Heart left ventricle (tissue), 16 donors: ENCODE measurements at regions not wholly inside any gene's neighbourhood (a gene's known extent, or its start where the extent isn't known, plus 50 kb on each side); places are given as distances from the start of the nearest gene placed in this dataset.

ENCODE experiments used
- ATAC-seq, 4 donors: fragments of 200-7000 bp; cut with Tn5 transposase; one replicate each; pipeline ENCODE4 v1.9.1; 2020 to 2022; ENCODE audit warnings: moderate library complexity in 4 of 4, mild to moderate bottlenecking in 3 of 4, moderate number of reproducible peaks in 1 of 4
- DNase-seq, 5 donors: peaks; one replicate each; pipeline ENCODE4 v3.0.0-alpha.2; 2020
- H3K27ac ChIP-seq, 12 donors: fragments of 200-600 bp; sonication (generic) in 4 of 12; one replicate each; pipeline versions ENCODE4 v1.5.0 to v1.8.0; 2016 to 2022; ENCODE audit warnings: mild to moderate bottlenecking in 2 of 12
- H3K27me3 ChIP-seq, 9 donors: fragments of 200-600 bp; sonication (generic) in 2 of 9; one replicate each; pipeline versions ENCODE4 v1.5.1 to v1.8.0; 2016 to 2022; ENCODE audit warnings: mild to moderate bottlenecking in 3 of 9
- H3K36me3 ChIP-seq, 9 donors: fragments of 200-600 bp; sonication (generic) in 2 of 9; one replicate each; pipeline versions ENCODE4 v1.5.0 to v1.8.0; 2018 to 2022; ENCODE audit warnings: mild to moderate bottlenecking in 2 of 9
- H3K4me1 ChIP-seq, 12 donors: fragments of 200-600 bp; sonication (generic) in 4 of 12; one replicate each; pipeline versions ENCODE4 v1.5.0 to v1.8.0; 2016 to 2022; ENCODE audit warnings: mild to moderate bottlenecking in 3 of 12
- H3K4me3 ChIP-seq, 12 donors: fragments of 200-600 bp; sonication (generic) in 4 of 12; one replicate each; pipeline versions ENCODE4 v1.5.0 to v1.8.0; 2017 to 2022; ENCODE audit warnings: mild to moderate bottlenecking in 9 of 12, moderate library complexity in 4 of 12
- H3K9me3 ChIP-seq, 12 donors: fragments of 200-600 bp; sonication (generic) in 4 of 12; one replicate each; pipeline versions ENCODE4 v1.5.0 to v1.8.0; 2016 to 2022; ENCODE audit warnings: mild to moderate bottlenecking in 1 of 12
- CTCF ChIP-seq, 12 donors: fragments of 200-600 bp; sonication (generic) in 4 of 12; IDR thresholded peaks; one replicate each; pipeline versions ENCODE4 v1.5.0 to v1.8.0; 2018 to 2022; ENCODE audit warnings: antibody characterized with exemption in 12 of 12, mild to moderate bottlenecking in 5 of 12
- POLR2A ChIP-seq, 2 donors: fragments of 450-650 bp; IDR thresholded peaks; one replicate each; pipeline ENCODE4 v1.6.1; 2017; ENCODE audit warnings: antibody characterized with exemption in 2 of 2, mild to moderate bottlenecking in 2 of 2, moderate library complexity in 2 of 2
- WGBS, 4 donors: extraction: QIAGEN DNeasy Blood & Tissue Kit in 2 of 4; methylation state at CpG; one replicate each; pipeline versions ENCODE4 v1.1.5 to v1.1.7; 2013 to 2018; 5-methylcytosine and 5-hydroxymethylcytosine counted together
- intact Hi-C, 10 donors: fragments of 100-400 bp; cut with DNase I; formaldehyde crosslinking; loops; one replicate each; pipeline versions ENCODE4 v1.11.1 to v1.14.2; 2022
- donor health status: ischemic (EF 13 %, LVEDD 7.1; RV severe dilation, severe dysfunction).
- donor health status: healthy with polysubstance abuse.
- donor health status: DM: no; HTN: yes; CAD: no.
- donor health status: DM: no; HTN: no; CAD: no.
- donor health status: ischemic (EF 25% LVEDD 6.9; RV normal size, moderate dysfunction).
- donor health status: ischemic (EF 25% LVEDD 5.7; RV mildly dilated, moderate dysfunction).
- donor health status: healthy.
- donor health status: DM: yes; HTN: yes; CAD: no.
- donor health status: ischemic (EF 35%, LVEDD 5.7; RV mildly dilated, moderate dysfunction).
- donor health status: nonischemic (EF 11% LVEDD 7.7; RV severe dilation, severe dysfunction).
- donor health status: DM: yes; HTN: yes; CAD: no.
- donor health status: PGD.
- donor health status: ischemic (EF 29% LVEDD 5.4; RV normal size, mild dysfunction).
- donor health status: nonischemic (EF 23%, LVEDD 6.1; RV moderate dilation, normal function).

GRCh38 chr11:103699216-103699615 is 337.2 kb upstream of the DDI1 start:
- WGBS, 4 donors: 72 to 85% (median 77%) methylated on average over 3 of the region's 3 CpGs
- intact Hi-C loops: loop anchor here in 1 of 10 donors (10.0 kb wide), 1 partner anchor 96 kb away; no protein-coding TSS in a partner anchor
- ATAC-seq: no peak
- no peaks in the 10 kb centered on the region for H3K36me3 ChIP-seq
- TF ChIP-seq POLR2A (IDR thresholded peaks at IDR 0.05): no peak
- peak in 1 of 12 donors; percentile 5 for TF ChIP-seq CTCF (IDR thresholded peaks at IDR 0.05)
- no peaks in the 10 kb centered on the region for H3K9me3 ChIP-seq
- peaks cover 0 to 8% (median 3%) of the 10 kb centered on the region in 12 donors for H3K4me1 ChIP-seq
- no peaks in the 10 kb centered on the region for H3K27me3 ChIP-seq
- no peak overlapping the region for H3K4me3 ChIP-seq
- H3K27ac ChIP-seq: no peak overlapping the region
- no peak for DNase-seq

- intact Hi-C loops: loop anchor here in 1 of 10 donors (10.0 kb wide), 1 partner anchor 95 kb away; no protein-coding TSS in a partner anchor
- no peak overlapping the region for H3K27ac ChIP-seq
- no peaks in the 10 kb centered on the region for H3K36me3 ChIP-seq
- TF ChIP-seq CTCF (IDR thresholded peaks at IDR 0.05): no peak
- TF ChIP-seq POLR2A (IDR thresholded peaks at IDR 0.05): no peak
- H3K4me1 ChIP-seq: peaks cover 0 to 8% (median 3%) of the 10 kb centered on the region in 12 donors
- H3K27me3 ChIP-seq: no peaks in the 10 kb centered on the region
- DNase-seq: no peak
- WGBS, 4 donors: 61 to 85% (median 77%) methylated on average over 1 of the region's 1 CpG
- no peak for ATAC-seq
- no peak overlapping the region for H3K4me3 ChIP-seq
- no peaks in the 10 kb centered on the region for H3K9me3 ChIP-seq
These were observed 336.8 kb upstream of the DDI1 start for GRCh38 chr11:103699656-103700055.

GRCh38 chr11:103700622-103701021 is 335.8 kb upstream of the DDI1 start:
- H3K9me3 ChIP-seq: no peaks in the 10 kb centered on the region
- no peak overlapping the region for H3K27ac ChIP-seq
- no peak overlapping the region for H3K4me3 ChIP-seq
- peak in 3 of 4 donors; percentile 47 to 88 (median 50) for ATAC-seq
- H3K4me1 ChIP-seq: peaks cover 0 to 8% (median 3%) of the 10 kb centered on the region in 12 donors
- intact Hi-C loops: no loop called here
- no peak for TF ChIP-seq CTCF (IDR thresholded peaks at IDR 0.05)
- no peak for TF ChIP-seq POLR2A (IDR thresholded peaks at IDR 0.05)
- H3K36me3 ChIP-seq: no peaks in the 10 kb centered on the region
- no peaks in the 10 kb centered on the region for H3K27me3 ChIP-seq
- DNase-seq: no peak
- WGBS, 4 donors: 14 to 45% (median 28%) methylated on average over 1 of the region's 1 CpG

GRCh38 chr11:103703437-103703836 is 333.0 kb upstream of the DDI1 start:
- peaks cover 0 to 8% (median 3%) of the 10 kb centered on the region in 12 donors for H3K4me1 ChIP-seq
- no peaks in the 10 kb centered on the region for H3K9me3 ChIP-seq
- WGBS, 4 donors: 48 to 64% (median 57%) methylated on average over 2 of the region's 2 CpGs
- no peak for TF ChIP-seq CTCF (IDR thresholded peaks at IDR 0.05)
- no peak for TF ChIP-seq POLR2A (IDR thresholded peaks at IDR 0.05)
- no peaks in the 10 kb centered on the region for H3K36me3 ChIP-seq
- no peak overlapping the region for H3K27ac ChIP-seq
- no peak for DNase-seq
- intact Hi-C loops: no loop called here
- ATAC-seq: no peak
- H3K4me3 ChIP-seq: no peak overlapping the region
- H3K27me3 ChIP-seq: no peaks in the 10 kb centered on the region
